ENCODE measurements at regions not wholly inside any gene's neighbourhood (a gene's known extent, or its start where the extent isn't known, plus 50 kb on each side); places are given as distances from the start of the nearest gene placed in this dataset.
A peak's percentile ranks its signal among the peaks of the same experiment; 100 is the strongest.

DNA sequence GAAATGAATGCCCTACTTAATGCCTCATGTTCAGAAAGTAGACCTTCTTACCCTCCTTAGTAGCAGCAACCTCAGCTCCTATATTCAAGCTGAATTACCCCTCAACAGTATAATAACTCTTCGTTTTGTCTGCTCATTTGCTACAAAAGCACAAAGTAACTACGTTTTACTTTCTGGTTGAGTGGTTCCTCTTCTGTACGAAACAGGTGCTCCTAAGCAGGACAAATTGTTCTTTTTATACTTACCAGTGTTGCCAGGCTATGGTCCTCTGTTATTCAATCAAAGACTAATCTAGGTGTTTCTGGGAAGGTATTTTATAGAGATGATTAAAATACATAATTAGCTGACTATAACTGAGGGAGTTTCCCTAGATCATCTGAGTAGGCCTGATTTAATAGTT, 484.2 kb upstream of the ADAMTS5 start:
- no peak for DNase-seq (ENCODE audit: low read depth, low spot score)
- POLR2A ChIA-PET = no interaction called here
- H3K4me3 ChIP-seq (ENCODE audit: low read depth, low read length) = no peak overlapping the region
- CTCF ChIA-PET = interaction anchor here (1.1 to 1.4 kb wide), 2 partner anchors 11 to 13 kb away, joined by 3 read pairs; no protein-coding TSS in a partner anchor
- TF ChIP-seq, protein P1, sequence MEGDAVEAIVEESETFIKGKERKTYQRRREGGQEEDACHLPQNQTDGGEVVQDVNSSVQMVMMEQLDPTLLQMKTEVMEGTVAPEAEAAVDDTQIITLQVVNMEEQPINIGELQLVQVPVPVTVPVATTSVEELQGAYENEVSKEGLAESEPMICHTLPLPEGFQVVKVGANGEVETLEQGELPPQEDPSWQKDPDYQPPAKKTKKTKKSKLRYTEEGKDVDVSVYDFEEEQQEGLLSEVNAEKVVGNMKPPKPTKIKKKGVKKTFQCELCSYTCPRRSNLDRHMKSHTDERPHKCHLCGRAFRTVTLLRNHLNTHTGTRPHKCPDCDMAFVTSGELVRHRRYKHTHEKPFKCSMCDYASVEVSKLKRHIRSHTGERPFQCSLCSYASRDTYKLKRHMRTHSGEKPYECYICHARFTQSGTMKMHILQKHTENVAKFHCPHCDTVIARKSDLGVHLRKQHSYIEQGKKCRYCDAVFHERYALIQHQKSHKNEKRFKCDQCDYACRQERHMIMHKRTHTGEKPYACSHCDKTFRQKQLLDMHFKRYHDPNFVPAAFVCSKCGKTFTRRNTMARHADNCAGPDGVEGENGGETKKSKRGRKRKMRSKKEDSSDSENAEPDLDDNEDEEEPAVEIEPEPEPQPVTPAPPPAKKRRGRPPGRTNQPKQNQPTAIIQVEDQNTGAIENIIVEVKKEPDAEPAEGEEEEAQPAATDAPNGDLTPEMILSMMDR (IDR thresholded peaks at IDR 0.05; ENCODE audit: insufficient read depth, low read length, missing control alignments) = no peak

DNA sequence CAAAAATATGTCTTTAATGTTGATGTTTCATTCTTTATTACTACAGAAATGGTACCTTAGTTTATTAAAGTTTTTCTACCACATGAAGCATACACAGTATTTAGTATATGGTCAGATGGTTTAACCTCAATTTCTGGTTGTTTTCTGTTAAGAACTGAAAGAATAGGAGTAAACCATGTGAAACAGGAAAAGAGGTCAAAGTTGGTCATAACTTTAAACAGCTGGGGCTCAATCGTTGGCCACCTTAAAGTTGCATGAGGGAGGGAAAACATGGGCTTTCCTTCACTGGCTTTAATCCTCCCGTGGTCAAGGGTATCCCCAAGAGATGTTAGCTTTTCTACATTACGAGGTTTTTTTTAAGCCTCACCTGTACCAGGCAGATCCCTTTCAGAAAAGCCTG, 483.3 kb upstream of the ADAMTS5 start:
- no peak for DNase-seq (ENCODE audit: low read depth, low spot score)
- CTCF ChIA-PET = interaction anchor here (1.4 kb wide), 1 partner anchor 14 kb away, joined by 3 read pairs; no protein-coding TSS in a partner anchor
- TF ChIP-seq, protein P1 (IDR thresholded peaks at IDR 0.05; ENCODE audit: insufficient read depth, low read length, missing control alignments) = no peak
- H3K4me3 ChIP-seq (ENCODE audit: low read depth, low read length) = no peak overlapping the region
- POLR2A ChIA-PET = no interaction called here

DNA sequence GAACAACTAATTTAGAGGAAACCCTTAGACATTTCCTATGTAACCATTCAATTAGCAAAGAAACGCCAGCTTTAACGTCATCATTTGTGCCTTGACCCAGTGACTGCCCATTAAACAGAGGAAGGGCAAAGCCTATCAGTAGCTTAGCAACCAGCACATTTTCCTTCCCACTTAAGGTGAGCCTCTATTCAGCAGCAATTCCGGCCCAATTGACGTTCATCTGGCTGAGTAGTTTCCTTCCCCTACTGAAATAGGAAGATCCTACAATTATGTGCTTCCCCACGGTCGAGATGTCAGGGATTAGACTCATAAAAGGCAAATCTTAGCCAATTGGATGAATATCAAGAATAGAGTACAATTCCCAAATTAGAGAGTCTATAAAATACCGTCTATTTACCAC, 482.1 kb upstream of the ADAMTS5 start:
- no peak for DNase-seq (ENCODE audit: low read depth, low spot score)
- ChIA-PET CTCF (no interaction called here), POLR2A (no interaction called here)
- no peak overlapping the region for H3K4me3 ChIP-seq (ENCODE audit: low read depth, low read length)
- TF ChIP-seq, protein P1 (IDR thresholded peaks at IDR 0.05; ENCODE audit: insufficient read depth, low read length, missing control alignments) = no peak

DNA sequence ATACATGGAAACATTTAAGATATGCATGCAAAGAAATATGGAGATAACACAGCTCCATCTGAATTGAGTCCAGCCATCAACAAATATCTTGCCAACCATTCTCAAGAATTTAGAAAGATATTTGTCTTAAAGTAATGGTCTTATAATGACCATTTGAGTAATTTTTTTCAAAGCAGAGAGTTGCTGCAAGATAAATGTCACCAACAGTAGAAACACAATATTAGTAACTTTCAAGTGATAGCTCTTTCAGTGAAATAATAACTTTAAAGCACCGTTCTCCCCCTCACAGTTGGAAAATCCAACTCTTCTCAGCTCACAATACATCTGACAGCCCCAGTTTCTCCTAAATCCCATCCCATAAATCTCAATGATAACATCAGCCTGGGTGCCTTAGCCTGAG, 481.0 kb upstream of the ADAMTS5 start:
- H3K4me3 ChIP-seq (ENCODE audit: low read depth, low read length) = no peak overlapping the region
- TF ChIP-seq, protein P1 (IDR thresholded peaks at IDR 0.05; ENCODE audit: insufficient read depth, low read length, missing control alignments) = no peak
- ChIA-PET POLR2A (no interaction called here), CTCF (interaction anchor here (2.0 kb wide), 1 partner anchor 14 kb away, joined by 5 read pairs; no protein-coding TSS in a partner anchor)
- no peak for DNase-seq (ENCODE audit: low read depth, low spot score)

DNA sequence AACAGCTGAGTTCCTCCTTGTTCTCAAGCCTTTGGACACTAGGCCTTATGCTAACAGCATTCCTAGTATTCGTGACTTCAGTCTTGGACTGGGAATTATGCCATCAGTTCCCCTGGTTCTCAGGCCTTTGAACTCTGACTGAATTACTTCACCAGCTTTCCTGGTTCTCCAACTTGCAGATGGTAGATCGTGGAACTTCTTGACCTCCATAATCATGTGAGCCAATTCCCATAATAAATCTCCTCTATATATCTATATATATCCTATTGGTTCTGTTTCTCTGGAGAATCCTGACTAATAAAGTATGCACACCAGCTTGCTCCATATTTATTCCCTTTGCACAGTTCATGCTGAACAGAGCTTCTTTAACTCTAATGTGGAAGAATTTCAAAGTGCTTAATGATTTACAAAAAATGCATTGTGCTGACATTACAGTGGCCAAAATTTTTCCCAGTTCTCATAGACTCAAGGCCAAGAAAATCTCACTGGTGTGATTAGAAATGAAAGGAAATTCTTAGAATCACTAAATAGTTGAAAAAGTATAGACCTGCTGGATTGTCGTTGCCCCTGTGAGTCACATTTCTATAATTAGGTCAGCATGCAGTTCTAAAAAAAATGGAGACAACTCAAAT, 462.9 kb upstream of the ADAMTS5 start:
- POLR2A ChIA-PET = interaction anchor here (0.7 kb wide), 1 partner anchor 67 kb away, joined by 3 read pairs; no protein-coding TSS in a partner anchor
- TF ChIP-seq, protein P1 (IDR thresholded peaks at IDR 0.05; ENCODE audit: insufficient read depth, low read length, missing control alignments) = no peak
- CTCF ChIA-PET = interaction anchor here (0.8 kb wide), 1 partner anchor 71 kb away, joined by 4 read pairs; no protein-coding TSS in a partner anchor
- peak; percentile 67 for DNase-seq (ENCODE audit: low read depth, low spot score)
- no peak overlapping the region for H3K4me3 ChIP-seq (ENCODE audit: low read depth, low read length)

DNA sequence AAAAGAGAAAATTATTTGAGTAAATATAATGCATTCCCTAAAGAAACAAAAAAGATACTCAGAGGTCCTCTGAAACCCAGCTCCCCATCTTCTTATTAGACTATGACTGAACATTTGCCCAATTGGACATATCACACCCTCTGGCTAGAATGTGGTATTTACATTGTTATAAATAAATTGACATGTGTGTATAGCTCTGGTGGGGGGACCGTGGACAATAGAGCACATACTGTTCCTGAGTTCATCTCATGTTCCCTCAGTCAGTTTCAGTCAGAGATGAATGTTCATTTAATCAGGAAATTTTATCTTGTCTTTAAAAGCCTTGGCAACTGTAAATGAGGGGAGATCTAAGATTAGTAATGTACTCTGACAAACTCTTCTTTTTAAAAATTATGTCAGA, 459.3 kb upstream of the ADAMTS5 start:
- no peak for DNase-seq (ENCODE audit: low read depth, low spot score)
- ChIA-PET CTCF (interaction anchor here (0.5 to 1.7 kb wide), 3 partner anchors 14 to 139 kb away, joined by 3 to 4 read pairs (median 3); no protein-coding TSS in a partner anchor), POLR2A (no interaction called here)
- H3K4me3 ChIP-seq (ENCODE audit: low read depth, low read length) = no peak overlapping the region
- TF ChIP-seq, protein P1 (IDR thresholded peaks at IDR 0.05; ENCODE audit: insufficient read depth, low read length, missing control alignments) = no peak

All from AG04449 (cell line).